Hippocampal formation (tissue), 2 donors: ENCODE measurements at regions not wholly inside any gene's neighbourhood (a gene's known extent, or its start where the extent isn't known, plus 50 kb on each side); places are given as distances from the start of the nearest gene placed in this dataset.

Experiments
- DNase-seq, 2 donors: peaks; one replicate each; lab custom pipeline; 2025; lab: John Stamatoyannopoulos, UW

DNA sequence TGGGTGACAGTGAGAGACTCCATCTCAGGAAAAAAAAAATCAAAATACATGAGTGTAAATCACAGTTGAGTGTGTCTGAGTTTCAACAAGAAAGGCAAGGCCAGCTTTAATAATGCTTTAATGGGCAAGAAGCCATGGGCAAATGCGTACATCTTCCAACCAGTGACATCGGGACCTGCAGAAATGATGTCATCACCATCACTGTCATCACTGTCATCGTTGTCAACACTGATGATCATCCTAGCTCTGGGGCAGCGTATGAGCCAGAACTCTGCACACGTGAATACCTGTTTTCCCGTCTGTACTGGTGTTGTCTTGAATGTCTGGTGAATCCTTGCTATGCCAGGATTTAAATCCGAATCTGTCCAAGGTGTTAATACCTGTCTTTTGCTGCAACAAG lies 712.5 kb downstream of the BRD1 start:
- DNase-seq = no peak

DNA sequence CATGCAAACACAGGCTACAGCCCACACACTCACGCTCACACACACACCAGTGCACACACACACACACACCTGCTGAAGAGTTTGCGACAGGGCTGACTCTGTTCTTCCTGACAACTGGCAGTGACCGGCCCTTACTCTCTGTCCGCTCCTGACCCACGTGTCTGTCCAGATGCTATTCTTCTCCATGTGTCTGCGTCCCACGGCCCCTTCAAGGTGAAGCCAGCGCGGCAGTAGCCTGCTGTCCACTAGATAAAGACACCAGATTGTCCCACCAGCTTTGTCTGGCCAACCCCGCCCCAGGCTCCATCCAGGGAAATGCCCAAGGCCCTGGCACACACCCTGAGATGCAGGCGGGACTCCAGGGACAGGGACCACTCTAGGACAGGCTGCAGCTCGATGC lies 713.9 kb downstream of the BRD1 start:
- no peak for DNase-seq

DNA sequence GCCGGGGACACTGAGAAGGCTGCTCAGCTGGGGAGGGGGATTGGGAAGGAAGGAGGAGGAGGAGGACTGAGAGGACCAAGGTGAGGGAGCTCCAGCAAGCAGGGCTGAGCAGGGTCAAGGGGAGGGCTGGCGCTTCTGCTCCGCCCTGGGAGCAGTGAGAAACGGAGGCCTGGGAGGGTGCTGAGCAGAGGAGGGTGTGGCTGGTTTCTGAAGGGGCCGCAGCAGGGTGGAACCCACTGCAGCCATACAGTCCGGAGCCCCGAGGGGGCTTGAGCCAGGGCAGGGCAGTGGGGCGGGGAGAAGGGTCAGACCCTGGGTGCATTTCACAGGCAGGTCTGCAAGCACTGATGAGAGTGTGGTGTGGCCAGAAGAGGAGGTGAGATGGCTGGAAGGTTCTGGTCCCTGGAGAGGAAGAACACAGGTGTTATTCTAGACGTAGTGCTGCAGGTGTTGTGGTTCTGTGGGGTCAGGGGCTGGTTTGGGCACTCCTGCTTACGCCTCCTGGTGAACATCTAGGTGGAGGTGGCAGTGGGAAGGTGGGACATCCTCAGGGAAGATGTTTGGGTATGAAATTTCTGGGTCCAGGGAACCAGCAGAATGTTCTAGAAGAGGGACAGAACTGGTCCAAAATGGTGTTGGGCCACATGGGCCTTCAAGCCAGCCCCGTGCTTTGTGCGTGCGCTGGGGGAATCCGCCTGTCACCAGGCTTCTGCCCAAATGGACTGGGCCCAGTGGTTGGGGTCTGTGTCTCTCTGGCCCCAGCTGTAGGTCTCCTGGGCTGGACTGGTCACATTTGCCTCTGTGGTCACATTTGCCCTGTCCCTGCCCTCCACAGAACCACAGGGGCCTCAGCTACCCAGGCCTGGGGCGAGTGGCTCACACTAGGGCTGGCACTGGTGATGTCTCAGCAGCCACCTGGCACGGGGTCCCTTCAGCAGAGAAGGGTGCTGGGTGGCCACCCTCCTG lies 714.7 kb downstream of the BRD1 start:
- DNase-seq = no peak

DNA sequence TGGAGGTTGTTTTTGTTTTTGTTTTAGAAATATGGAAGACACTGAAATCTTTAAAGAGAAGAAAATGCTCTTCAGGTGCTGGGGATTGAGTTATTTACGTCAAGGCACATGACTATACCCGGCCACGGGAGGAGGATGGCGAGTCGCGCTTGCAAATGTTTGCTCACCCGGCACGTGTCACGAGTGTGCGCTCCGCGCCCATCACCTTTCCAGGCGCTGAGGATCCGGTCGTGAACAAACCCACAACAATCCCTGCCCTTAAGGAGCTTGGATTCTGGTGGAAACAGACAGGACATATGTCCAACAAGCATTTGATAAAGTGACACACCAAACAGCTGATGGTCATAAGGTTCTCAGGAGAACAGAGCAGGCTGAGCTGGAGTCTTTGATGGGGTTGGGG lies 715.5 kb downstream of the BRD1 start:
- DNase-seq = no peak

DNA sequence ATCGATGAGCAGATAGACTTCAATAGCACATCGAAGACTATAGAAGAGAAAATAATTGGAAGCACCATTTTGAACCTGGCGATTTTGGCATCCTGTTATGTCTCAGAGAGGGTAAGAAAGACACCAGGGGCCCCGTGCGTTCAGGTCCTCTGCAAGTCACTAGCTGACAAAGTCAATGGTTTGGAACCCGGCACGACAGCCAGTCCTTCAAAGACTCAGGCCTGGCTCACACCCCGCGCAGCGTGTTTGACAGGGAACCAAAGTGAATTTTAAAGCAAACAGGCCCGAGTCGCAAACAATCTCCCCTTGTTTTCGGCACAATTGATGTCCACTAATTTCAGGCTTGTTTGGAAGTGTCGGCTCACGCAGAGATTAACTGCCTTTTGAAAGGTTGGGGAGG lies 716.6 kb downstream of the BRD1 start:
- no peak for DNase-seq

DNA sequence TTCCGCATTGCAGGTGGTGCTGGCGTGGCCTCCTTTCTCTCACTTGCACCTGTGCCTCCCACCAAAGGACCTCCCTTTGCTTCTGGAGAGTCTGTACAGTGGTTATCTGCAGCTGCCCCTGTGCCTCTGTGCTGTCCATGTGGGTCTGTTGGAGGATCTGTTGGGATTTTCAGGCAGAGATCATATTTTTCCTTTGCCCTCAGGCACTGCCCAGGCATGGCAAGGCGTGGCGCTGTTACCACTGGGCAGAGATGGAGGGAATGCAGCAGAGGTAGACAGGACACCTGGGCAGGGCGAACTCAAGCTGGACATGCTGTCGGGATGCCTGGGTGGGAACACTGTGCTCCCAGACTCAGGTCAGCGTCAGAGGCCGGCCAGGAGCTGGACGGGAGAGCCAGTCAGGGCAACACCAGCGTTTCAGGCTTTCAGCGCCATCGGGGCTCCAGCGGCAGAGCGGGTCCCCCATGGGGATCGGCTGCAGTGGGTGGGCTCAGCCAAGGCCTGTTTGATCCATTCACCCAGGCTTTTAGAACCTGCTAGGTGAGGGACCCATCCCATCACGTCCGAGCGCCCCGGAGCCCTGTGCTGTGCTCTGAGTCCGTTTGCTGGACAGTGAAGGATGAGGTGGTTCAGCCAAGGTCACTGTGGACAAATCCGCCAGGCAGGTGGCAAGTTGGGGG lies 718.9 kb downstream of the BRD1 start:
- DNase-seq = no peak

DNA sequence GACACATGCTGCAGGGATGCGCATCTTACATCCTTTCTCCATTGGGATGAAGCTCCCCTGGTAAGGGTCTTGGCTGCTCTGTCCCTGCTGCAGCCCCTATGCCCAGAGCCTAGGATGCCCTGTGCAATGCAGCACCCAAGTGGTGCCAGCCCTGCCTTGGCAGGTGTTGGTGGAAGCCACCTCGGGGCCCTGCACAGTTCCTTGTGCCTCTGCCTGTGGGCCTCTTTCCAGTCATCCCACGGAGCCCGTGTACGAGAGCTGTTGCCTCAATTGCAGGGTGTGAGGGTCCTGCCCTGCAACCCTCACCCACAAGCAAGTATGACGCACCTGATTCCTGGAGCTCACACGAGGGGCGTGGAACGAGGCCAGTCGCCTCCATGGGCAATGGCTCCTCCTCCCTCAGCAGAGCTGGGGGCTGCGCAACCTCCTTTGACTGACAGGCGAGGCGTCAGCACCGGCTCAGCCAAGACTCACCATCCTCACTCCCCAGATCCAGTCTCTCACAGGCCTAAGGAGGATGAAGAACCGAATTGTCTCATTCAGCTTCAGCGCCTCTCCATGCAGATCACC lies 719.6 kb downstream of the BRD1 start:
- DNase-seq = no peak

DNA sequence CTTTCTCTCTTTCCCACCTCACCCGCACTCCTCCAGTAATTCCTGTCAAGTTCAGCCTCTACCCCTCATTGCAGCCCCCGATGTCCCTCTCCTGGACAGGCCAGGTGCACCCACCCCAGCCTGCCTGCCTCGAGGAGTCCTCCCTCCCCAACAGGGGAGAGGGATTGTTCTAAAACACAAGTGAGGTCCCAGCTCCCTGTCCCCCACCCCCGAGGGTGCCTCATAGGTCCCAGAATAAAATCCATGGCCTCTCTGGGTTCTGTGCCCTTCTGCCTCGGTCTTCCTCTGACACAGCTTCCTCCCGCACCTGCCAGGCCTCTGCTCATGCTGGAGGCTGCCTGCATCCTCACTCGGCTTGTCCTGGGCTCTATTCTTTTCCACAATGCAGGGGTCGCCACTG lies 720.1 kb downstream of the BRD1 start:
- no peak for DNase-seq

DNA sequence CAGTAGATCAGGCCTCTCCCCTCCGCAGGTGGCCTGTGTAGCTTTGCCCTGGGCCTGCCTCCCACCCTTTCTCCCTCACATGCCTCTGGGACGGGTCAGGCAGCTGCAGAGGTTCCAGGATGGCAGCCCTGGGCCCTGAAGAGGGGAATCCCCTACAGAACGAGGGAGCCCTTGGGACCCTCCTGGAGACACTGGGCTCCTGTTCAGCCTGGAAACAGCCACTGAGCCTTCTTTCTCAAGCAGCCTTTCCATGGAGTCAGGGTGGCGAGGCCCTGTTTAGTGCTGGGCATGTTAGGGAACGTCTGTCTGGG lies 720.9 kb downstream of the BRD1 start:
- no peak for DNase-seq

DNA sequence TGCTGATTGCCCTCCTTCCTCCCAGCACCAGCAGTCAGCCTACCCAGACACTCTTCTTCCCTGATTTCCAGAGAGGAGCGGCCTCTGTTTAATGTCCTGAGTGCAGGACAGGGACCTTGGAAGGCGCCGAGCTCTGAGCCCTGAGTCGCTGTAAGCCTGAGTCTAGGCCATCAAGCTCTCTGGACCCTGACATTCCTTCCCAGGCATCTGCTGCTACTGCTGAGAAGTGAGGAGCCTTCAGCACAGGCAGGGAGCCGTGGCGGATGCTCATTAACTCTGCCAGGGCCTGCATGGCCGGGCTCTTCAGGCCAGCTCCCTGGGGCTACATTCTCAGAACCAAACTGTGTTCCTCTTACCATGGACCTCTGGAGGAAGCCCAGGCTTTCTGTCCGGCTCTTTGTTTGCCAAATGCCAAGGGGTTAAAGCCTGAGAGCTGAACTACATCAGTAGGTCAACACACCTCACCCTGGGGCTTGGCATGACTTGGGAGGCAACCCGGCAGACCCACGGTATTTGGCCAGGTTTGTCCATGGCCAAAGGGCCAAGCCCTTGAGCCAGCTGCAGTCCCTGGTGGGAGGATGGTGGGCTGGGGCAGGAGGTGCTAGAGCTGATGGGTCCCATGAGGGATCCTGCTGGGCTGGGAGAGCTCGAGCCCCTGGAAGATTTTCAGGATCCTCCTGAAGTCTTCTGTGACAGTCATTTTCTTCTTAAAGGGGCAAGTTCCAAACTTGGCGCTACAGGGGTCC lies 721.4 kb downstream of the BRD1 start:
- DNase-seq = no peak

DNA sequence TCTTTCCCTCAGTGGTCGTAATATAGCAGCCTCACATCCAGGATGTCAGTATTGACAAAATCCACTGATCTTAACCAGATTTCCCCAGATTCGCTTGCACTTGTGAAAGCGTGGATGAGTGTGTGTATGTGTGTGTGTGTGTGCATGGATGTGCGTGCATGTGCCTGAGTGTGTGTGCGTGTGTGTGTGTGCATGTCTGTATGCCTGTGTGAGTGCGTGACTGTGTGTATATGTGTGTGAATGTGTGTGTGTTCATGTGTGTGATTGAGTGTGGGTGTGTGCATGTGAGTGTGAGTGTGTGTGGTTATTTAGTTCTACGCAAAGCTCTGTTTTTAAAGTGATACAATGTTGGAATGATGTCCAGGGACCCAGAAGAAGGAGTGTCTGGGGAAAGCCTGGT lies 723.2 kb downstream of the BRD1 start:
- DNase-seq = no peak

DNA sequence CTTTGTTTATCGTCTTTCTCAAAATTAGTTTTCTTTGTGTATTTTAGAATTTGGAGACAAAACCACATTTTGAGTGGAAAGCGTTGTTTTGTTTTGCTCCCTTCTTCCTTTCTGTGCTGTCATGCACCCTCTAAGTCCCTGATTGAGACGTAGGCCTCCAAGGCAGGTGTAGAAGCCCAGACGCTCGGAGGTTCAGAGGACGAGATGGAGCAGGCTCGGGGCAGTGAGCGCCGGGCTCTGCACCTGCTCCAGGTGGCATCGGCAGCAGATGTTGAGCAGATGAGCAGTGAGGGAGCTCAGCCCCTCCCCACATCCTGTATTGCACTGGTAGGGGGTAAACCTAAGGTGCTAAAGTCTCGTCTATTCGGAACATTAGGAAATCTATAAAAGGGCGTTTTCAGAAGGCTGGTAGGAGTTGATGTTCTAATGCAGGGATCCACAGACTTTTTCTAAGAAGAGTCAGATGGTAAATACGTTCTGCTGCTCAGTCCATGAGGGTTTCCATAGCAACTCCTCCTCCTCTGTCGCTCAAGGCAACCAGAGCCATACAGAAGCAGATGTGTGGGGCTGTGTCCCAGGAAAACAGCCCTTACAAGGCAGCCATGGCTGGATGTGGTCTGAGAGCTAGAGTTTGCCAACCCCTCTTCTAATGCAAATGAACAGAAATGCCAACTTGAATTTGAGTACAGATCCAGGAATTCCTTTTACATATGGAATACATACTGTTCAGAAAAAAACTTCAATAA lies 724.2 kb downstream of the BRD1 start:
- DNase-seq = peak in 1 of 2 donors; percentile 2

DNA sequence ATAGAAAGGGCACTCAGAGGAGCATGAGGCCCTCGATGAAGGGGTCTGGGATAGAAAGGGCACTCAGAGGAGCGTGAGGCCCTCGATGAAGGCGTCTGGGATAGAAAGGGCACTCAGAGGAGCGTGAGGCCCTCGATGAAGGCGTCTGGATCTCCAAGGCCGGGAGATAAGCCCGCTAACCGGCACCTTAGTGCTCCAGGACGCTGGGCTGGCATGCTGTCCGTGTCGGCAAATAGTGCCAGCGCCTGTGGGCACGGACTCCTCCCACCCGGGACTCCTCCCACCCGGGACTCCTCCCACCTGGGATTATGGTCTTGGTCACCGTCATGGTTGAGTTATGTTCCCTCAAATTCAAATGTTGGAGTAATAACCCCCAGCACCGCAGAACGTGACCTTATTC lies 725.3 kb downstream of the BRD1 start:
- no peak for DNase-seq

DNA sequence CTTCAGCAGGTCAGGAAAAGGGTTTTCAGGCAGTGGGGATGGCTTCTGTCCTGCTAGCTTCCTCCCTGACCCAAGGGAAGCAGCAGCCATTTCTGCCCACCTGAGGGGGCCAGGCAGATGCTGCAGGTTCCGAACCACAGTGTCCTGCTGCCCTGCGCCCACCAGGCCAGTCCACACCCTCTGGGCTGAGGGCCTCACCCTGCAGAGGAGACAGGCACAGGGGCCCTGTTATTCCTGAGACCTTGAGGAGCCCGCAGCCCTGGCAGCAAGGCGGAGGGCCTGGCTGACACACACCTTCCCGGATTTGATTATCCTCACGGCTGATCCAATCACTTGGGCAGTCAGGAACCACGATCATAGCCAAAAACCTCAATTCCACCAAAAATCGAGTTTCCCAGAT lies 725.8 kb downstream of the BRD1 start:
- DNase-seq = no peak

DNA sequence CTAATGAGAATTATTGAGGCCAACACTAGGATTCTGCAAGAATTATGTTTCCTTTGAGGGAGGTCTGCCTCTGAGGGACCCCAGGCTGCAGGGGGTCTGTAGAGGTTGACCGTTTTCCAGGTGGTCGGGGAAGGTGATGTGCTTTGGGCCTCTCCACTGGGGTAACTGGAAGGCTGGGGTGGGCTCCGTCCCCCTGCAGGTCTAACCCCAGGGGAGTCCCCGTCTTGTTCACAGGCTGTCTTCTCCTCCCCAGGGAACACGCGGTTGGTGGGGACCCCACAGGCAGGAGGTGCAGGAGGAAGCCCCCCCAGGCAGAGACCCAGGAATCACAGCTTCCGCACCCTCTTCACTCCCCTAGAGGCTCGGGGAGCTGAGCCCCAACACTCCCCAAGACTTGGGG lies 726.4 kb downstream of the BRD1 start:
- no peak for DNase-seq

DNA sequence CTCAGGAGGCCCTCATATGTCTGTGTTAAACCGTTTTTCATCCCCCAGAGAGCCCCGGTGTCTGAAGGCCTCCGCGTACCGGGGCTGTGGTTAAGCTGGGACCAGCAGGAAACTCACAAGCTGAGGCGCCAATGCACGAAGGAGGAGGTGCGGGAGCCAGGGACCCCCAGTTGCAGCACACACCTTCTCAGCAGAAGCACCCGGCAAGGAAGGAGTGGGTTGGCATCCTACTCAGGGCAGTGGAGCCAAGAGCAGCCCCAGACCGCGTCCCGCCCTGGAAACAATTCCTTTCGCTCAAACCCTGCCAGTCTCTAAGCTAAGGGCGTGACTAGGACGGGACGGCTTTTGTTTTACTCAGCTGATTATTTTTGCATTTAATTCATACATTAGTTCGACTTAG lies 726.9 kb downstream of the BRD1 start:
- DNase-seq = no peak

DNA sequence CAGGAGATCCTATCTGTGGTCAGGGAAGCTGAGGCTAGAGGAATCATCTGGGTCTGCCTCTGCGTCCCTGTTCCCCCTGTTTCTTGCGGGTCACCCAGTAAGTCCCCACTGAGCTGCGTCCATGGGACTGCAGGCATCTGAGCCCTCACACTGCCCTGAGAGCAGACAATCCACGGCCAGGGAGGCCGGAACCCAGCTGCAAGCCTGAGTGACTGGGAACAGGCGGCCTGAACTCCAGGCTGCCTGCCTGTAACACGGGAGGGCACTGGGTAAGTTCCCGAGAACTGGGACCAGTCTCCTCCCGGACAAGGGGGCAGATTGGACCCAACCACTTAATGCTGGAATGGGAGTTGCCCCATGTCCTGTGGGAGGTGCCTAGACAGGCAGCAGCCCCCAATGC lies 727.4 kb downstream of the BRD1 start:
- DNase-seq = no peak

DNA sequence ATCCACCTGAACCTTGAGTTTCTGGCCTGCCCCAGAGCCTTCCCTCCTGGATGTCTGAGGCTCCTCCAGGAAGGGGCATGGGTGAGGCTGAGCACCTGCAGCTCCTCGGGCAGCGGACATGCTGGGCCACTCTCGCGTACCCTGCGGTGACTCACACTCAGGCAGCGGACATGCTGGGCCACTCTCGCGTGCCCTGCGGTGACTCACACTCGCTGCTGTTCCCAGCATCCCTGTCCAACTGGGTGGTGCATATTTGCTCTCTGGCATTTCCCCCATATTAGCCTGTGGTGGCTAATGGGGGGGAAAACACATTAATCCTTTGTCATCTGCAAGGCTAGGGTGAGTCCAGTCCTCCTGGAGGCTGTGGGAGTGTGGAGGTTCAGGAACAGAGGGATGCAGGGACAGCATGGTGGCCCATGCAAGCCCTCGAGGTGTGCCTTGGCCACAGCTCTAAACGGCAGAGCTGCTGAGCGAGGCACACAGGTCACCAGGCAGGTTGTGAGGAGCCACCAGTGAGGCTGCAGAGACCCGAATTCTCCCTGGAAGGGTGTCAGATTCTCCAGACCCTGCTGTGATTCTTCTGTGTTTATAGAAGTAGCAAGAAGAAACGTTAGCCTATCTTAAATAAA lies 728.1 kb downstream of the BRD1 start:
- DNase-seq = no peak

DNA sequence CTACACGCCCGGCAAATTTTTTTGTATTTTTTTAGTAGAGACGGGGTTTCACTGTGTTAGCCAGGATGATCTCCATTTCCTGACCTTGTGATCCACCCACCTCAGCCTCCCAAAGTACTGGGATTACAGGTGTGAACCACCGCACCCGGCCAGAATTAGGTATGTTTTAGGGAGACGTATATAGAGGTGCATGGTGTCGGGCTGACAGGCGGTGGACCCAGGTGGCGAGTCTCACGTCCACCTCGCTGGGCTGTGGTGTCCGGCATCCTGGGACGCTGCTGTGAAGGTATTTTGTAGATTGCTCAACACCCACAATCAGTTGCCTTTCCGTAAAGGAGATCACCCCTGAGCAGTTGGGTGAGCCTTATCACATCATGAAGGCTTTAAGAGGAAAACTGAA lies 728.6 kb downstream of the BRD1 start:
- DNase-seq = no peak

DNA sequence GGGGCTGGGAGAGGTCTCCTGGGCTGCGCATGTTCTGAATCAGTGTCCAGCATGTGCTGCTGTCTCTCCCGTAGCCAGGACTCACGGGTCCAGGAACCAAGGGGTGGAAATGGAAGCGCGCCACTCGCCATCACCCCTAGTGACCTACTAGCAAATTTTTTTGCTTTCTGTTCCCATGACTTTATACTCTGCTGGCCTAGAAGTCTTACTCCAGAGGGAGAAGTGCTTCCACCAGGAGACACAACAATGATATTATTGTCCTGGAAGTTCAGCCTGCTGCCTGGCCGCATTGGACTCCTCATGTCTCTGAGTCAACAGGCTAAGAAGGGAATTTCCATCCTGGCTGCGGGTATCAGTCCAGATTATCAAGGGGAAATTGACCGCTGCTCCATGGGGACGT lies 729.7 kb downstream of the BRD1 start:
- DNase-seq = no peak

DNA sequence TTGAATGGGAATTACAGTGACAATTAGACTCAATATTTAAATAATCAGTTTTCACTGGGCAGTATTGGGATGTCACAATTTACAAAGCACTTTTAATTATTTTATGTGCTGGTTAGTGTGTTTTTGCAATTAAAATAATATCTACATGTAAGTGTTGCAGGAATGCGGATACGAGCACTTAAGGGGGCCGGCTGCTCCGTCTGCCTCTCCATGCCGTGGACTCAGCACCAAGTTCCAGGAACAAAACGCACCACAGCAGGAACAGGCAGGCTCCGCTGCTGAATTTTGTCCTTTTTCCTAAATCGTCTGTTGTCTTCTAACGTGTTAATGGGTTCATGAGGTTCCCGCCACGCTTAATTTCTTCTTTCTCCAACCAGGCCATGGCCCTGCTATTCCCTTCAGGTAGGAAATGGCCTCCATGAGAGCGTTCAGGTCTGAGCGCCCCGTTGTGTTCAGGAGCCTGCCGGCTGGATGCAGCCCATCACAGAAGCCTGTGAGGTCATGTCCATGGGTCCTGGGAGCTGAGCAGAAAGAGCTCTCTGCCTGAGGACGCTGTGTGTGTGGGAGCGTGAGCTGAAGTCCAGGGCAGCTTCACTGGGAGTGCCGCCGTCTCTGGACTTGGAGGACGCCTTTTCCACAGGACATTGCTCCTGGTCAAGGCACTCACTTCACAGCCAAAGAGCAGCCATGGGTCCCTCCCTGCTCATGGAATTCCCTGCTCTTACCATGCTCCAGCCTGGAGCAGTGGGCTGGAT lies 730.3 kb downstream of the BRD1 start:
- no peak for DNase-seq
